ENCODE measurements at regions not wholly inside any gene's neighbourhood (a gene's known extent, or its start where the extent isn't known, plus 50 kb on each side); places are given as distances from the start of the nearest gene placed in this dataset.

GRCh38 chr1:29970747-29971325 is 734.5 kb downstream of the PTPRU start:
- Histone ChIP-seq H3K9me3 (no peaks in the 10 kb centered on the region), H3K36me3 (no peaks in the 10 kb centered on the region), H3K4me1 (no peaks in the 10 kb centered on the region), H3K27me3 (no peaks in the 10 kb centered on the region), H3K4me3 (no peak overlapping the region), H3K27ac (no peak overlapping the region)
- DNase-seq (no peak), ATAC-seq (ENCODE audit: low FRiP score in 2 of 2) (no peak)
- no peak for TF ChIP-seq CTCF (IDR thresholded peaks at IDR 0.05)
- TF ChIP-seq EP300 (IDR thresholded peaks at IDR 0.05) = no peak
- TF ChIP-seq POLR2A (IDR thresholded peaks at IDR 0.05) = no peak
- TF ChIP-seq POLR2AphosphoS5 (IDR thresholded peaks at IDR 0.05) = no peak
- 75 to 78% methylated on average over 7 of the region's 7 CpGs for WGBS, 2 donors

GRCh38 chr1:29969576-29969975 is 733.3 kb downstream of the PTPRU start:
- no peaks in the 10 kb centered on the region for H3K27me3 ChIP-seq
- ATAC-seq (ENCODE audit: low FRiP score in 2 of 2) (no peak), DNase-seq (no peak)
- H3K27ac ChIP-seq = no peak overlapping the region
- H3K9me3 ChIP-seq = no peaks in the 10 kb centered on the region
- H3K36me3 ChIP-seq = no peaks in the 10 kb centered on the region
- no peak for TF ChIP-seq POLR2A (IDR thresholded peaks at IDR 0.05)
- TF ChIP-seq POLR2AphosphoS5 (IDR thresholded peaks at IDR 0.05) = no peak
- no peaks in the 10 kb centered on the region for H3K4me1 ChIP-seq
- 60 to 75% methylated on average over 1 to 3 of the region's 3 CpGs for WGBS, 2 donors
- no peak overlapping the region for H3K4me3 ChIP-seq

GRCh38 chr1:29967261-29967660 is 730.9 kb downstream of the PTPRU start:
- ATAC-seq (ENCODE audit: low FRiP score in 2 of 2) = no peak
- Histone ChIP-seq H3K4me1 (no peaks in the 10 kb centered on the region), H3K27ac (no peak overlapping the region), H3K27me3 (no peaks in the 10 kb centered on the region), H3K9me3 (no peaks in the 10 kb centered on the region), H3K4me3 (no peak overlapping the region), H3K36me3 (no peaks in the 10 kb centered on the region)
- DNase-seq = no peak
- TF ChIP-seq POLR2A (IDR thresholded peaks at IDR 0.05) (no peak), EP300 (IDR thresholded peaks at IDR 0.05) (no peak), POLR2AphosphoS5 (IDR thresholded peaks at IDR 0.05) (no peak), CTCF (IDR thresholded peaks at IDR 0.05) (no peak)
- WGBS, 2 donors = 50 to 52% methylated on average over 4 of the region's 4 CpGs

- Histone ChIP-seq H3K4me1 (no peaks in the 10 kb centered on the region), H3K36me3 (no peaks in the 10 kb centered on the region), H3K4me3 (no peak overlapping the region), H3K27ac (no peak overlapping the region), H3K27me3 (no peaks in the 10 kb centered on the region), H3K9me3 (no peaks in the 10 kb centered on the region)
- no peak for DNase-seq
- TF ChIP-seq EP300 (IDR thresholded peaks at IDR 0.05) = no peak
- no peak for TF ChIP-seq POLR2AphosphoS5 (IDR thresholded peaks at IDR 0.05)
- no peak for TF ChIP-seq POLR2A (IDR thresholded peaks at IDR 0.05)
- no peak for TF ChIP-seq CTCF (IDR thresholded peaks at IDR 0.05)
- ATAC-seq (ENCODE audit: low FRiP score in 2 of 2) = no peak
- 35 to 61% methylated on average over 2 of the region's 2 CpGs for WGBS, 2 donors
Measured at GRCh38 chr1:29966526-29967045, 730.3 kb downstream of the PTPRU start.

GRCh38 chr1:29964718-29965533 is 728.6 kb downstream of the PTPRU start:
- H3K36me3 ChIP-seq = no peaks in the 10 kb centered on the region
- TF ChIP-seq POLR2A (IDR thresholded peaks at IDR 0.05) (no peak), POLR2AphosphoS5 (IDR thresholded peaks at IDR 0.05) (no peak), CTCF (IDR thresholded peaks at IDR 0.05) (no peak), EP300 (IDR thresholded peaks at IDR 0.05) (no peak)
- no peak overlapping the region for H3K27ac ChIP-seq
- WGBS, 2 donors = 61 to 65% methylated on average over 18 of the region's 18 CpGs
- no peak overlapping the region for H3K4me3 ChIP-seq
- no peak for ATAC-seq (ENCODE audit: low FRiP score in 2 of 2)
- no peaks in the 10 kb centered on the region for H3K4me1 ChIP-seq
- DNase-seq = peak in 1 of 2 donors; percentile 34
- H3K27me3 ChIP-seq = no peaks in the 10 kb centered on the region
- H3K9me3 ChIP-seq = no peaks in the 10 kb centered on the region

All from upper lobe of left lung (tissue), 6 donors.